HEK293T (cell line): ENCODE measurements at regions not wholly inside any gene's neighbourhood (a gene's known extent, or its start where the extent isn't known, plus 50 kb on each side); places are given as distances from the start of the nearest gene placed in this dataset.

Experiments used
- CTCF ChIA-PET: fragments of 350-600 bp; formaldehyde crosslinking; extraction: SDS; loops from one replicate; lab custom pipeline; 2021; ENCODE audit warnings: antibody characterized with exemption, inconsistent platforms; lab: Yijun Ruan, JAX
- POLR2A ChIA-PET: fragments of 350-600 bp; formaldehyde crosslinking; extraction: SDS; loops from one replicate; lab custom pipeline; 2020; ENCODE audit warnings: antibody characterized with exemption, inconsistent platforms; lab: Yijun Ruan, JAX
- DNase-seq: peaks from one replicate; pipeline ENCODE4 v3.0.0; 2012; ENCODE audit warnings: mixed read lengths; ENCODE audit errors: extremely low spot score
- ARNT ChIP-seq: fragments of 450-650 bp; IDR thresholded peaks from 2 replicates; pipeline ENCODE4 v1.6.1; 2017; ENCODE audit warnings: mild to moderate bottlenecking
- BHLHE40 ChIP-seq: fragments of 450-650 bp; IDR thresholded peaks from 2 replicates; pipeline ENCODE4 v1.6.1; 2016; ENCODE audit warnings: mild to moderate bottlenecking, moderate library complexity, borderline replicate concordance
- CTBP1 ChIP-seq: fragments of 450-650 bp; IDR thresholded peaks from 2 replicates; pipeline ENCODE4 v1.6.1; 2016; ENCODE audit warnings: borderline replicate concordance
- ELF4 ChIP-seq: fragments of 450-650 bp; IDR thresholded peaks from 2 replicates; pipeline ENCODE4 v1.6.1; 2017; ENCODE audit warnings: antibody characterized with exemption
- FOXA1 ChIP-seq: fragments of 450-650 bp; IDR thresholded peaks from 2 replicates; pipeline ENCODE4 v1.6.1; 2016; ENCODE audit warnings: mild to moderate bottlenecking
- FOXK2 ChIP-seq: fragments of 450-650 bp; IDR thresholded peaks from 2 replicates; pipeline ENCODE4 v1.6.1; 2016; ENCODE audit warnings: mild to moderate bottlenecking
- FOXM1 ChIP-seq: fragments of 450-650 bp; IDR thresholded peaks from 2 replicates; pipeline ENCODE4 v1.6.1; 2017; ENCODE audit warnings: mild to moderate bottlenecking, borderline replicate concordance
- HDGF ChIP-seq: fragments of 450-650 bp; IDR thresholded peaks from 2 replicates; pipeline ENCODE4 v1.6.1; 2017; ENCODE audit warnings: antibody characterized with exemption, borderline replicate concordance
- L3MBTL2 ChIP-seq: fragments of 450-650 bp; conservative IDR thresholded peaks from 2 replicates; pipeline ENCODE4 v1.6.1; 2016; ENCODE audit warnings: mild to moderate bottlenecking
- LEF1 ChIP-seq: fragments of 450-650 bp; IDR thresholded peaks from 2 replicates; pipeline ENCODE4 v1.6.1; 2017; ENCODE audit warnings: mild to moderate bottlenecking, borderline replicate concordance
- NFRKB ChIP-seq: fragments of 450-650 bp; IDR thresholded peaks from 2 replicates; pipeline ENCODE4 v1.6.1; 2016; ENCODE audit warnings: mild to moderate bottlenecking, moderate library complexity
- PKNOX1 ChIP-seq: fragments of 450-650 bp; IDR thresholded peaks from 2 replicates; pipeline ENCODE4 v1.6.1; 2016
- SP1 ChIP-seq: fragments of 450-650 bp; IDR thresholded peaks from 2 replicates; pipeline ENCODE4 v1.6.1; 2017
- SUZ12 ChIP-seq: fragments of 450-650 bp; IDR thresholded peaks from 2 replicates; pipeline ENCODE4 v1.6.1; 2016; ENCODE audit warnings: mild to moderate bottlenecking
- TARDBP ChIP-seq: fragments of 450-650 bp; IDR thresholded peaks from 2 replicates; pipeline ENCODE4 v1.6.1; 2016
- ZNF384 ChIP-seq: fragments of 450-650 bp; IDR thresholded peaks from 2 replicates; pipeline ENCODE4 v1.6.1; 2016

- no peak for DNase-seq
- TF ChIP-seq SUZ12, result no peak
- ChIA-PET POLR2A (no interaction called here), CTCF (no interaction called here)
Observed at GRCh38 chr5:44646016-44646415, 162.7 kb upstream of the MRPS30 start.

- ChIA-PET POLR2A (no interaction called here), CTCF (no interaction called here)
Observed at GRCh38 chr5:44645502-44645901, 163.2 kb upstream of the MRPS30 start.

GRCh38 chr5:44644628-44645027 is 164.1 kb upstream of the MRPS30 start:
- TF ChIP-seq SUZ12, result no peak
- TF ChIP-seq TARDBP, result no peak
- no peak for TF ChIP-seq FOXK2
- no peak for DNase-seq
- POLR2A ChIA-PET, result no interaction called here
- CTCF ChIA-PET, result no interaction called here

More at GRCh38 chr5:44645502-44645901, 163.2 kb upstream of the MRPS30 start:
- no peak for TF ChIP-seq CTBP1
- TF ChIP-seq SP1, result no peak
- no peak for DNase-seq

GRCh38 chr5:44641820-44642219 is 166.9 kb upstream of the MRPS30 start:
- TF ChIP-seq BHLHE40 (no peak), PKNOX1 (no peak), CTBP1 (no peak), SP1 (no peak), ELF4 (no peak), SUZ12 (no peak), NFRKB (no peak)
- POLR2A ChIA-PET, result no interaction called here
- DNase-seq, result no peak
- CTCF ChIA-PET, result no interaction called here

- CTCF ChIA-PET, result no interaction called here
- TF ChIP-seq ZNF384 (no peak), FOXK2 (no peak), L3MBTL2 (no peak), PKNOX1 (no peak), ARNT (no peak), TARDBP (no peak), SP1 (no peak), HDGF (no peak), NFRKB (no peak), CTBP1 (no peak), SUZ12 (no peak), BHLHE40 (no peak), ELF4 (no peak), FOXA1 (no peak), FOXM1 (no peak), LEF1 (no peak)
- no peak for DNase-seq
- POLR2A ChIA-PET, result no interaction called here
Observed at GRCh38 chr5:44640945-44641456, 167.7 kb upstream of the MRPS30 start.

GRCh38 chr5:44637916-44638869 is 170.6 kb upstream of the MRPS30 start:
- ChIA-PET POLR2A (no interaction called here), CTCF (no interaction called here)
- TF ChIP-seq ZNF384 (no peak), CTBP1 (no peak), FOXA1 (no peak), PKNOX1 (no peak), ELF4 (no peak), ARNT (no peak), BHLHE40 (no peak), SUZ12 (no peak), FOXK2 (no peak), HDGF (no peak), NFRKB (no peak), L3MBTL2 (no peak)

GRCh38 chr5:44632344-44632743 is 176.4 kb upstream of the MRPS30 start:
- DNase-seq, result no peak
- TF ChIP-seq LEF1 (no peak), SP1 (no peak), FOXM1 (no peak), ARNT (no peak), HDGF (no peak), NFRKB (no peak), BHLHE40 (no peak), L3MBTL2 (no peak), PKNOX1 (no peak), TARDBP (no peak), ELF4 (no peak), CTBP1 (no peak), FOXK2 (no peak), SUZ12 (no peak), FOXA1 (no peak), ZNF384 (no peak)
- POLR2A ChIA-PET, result no interaction called here
- CTCF ChIA-PET, result no interaction called here

More at GRCh38 chr5:44637916-44638869, 170.6 kb upstream of the MRPS30 start:
- no peak for DNase-seq
